ENCODE measurements at regions not wholly inside any gene's neighbourhood (a gene's known extent, or its start where the extent isn't known, plus 50 kb on each side); places are given as distances from the start of the nearest gene placed in this dataset.

- TF ChIP-seq POLR2AphosphoS5 (IDR thresholded peaks at IDR 0.05) = no peak
- no peak for TF ChIP-seq CTCF (IDR thresholded peaks at IDR 0.05)
- no peak for TF ChIP-seq POLR2A (IDR thresholded peaks at IDR 0.05)
Measured at GRCh38 chr9:104278929-104279496, 184.9 kb downstream of the SMC2 start.
